ENCODE measurements at regions not wholly inside any gene's neighbourhood (a gene's known extent, or its start where the extent isn't known, plus 50 kb on each side); places are given as distances from the start of the nearest gene placed in this dataset.

DNA sequence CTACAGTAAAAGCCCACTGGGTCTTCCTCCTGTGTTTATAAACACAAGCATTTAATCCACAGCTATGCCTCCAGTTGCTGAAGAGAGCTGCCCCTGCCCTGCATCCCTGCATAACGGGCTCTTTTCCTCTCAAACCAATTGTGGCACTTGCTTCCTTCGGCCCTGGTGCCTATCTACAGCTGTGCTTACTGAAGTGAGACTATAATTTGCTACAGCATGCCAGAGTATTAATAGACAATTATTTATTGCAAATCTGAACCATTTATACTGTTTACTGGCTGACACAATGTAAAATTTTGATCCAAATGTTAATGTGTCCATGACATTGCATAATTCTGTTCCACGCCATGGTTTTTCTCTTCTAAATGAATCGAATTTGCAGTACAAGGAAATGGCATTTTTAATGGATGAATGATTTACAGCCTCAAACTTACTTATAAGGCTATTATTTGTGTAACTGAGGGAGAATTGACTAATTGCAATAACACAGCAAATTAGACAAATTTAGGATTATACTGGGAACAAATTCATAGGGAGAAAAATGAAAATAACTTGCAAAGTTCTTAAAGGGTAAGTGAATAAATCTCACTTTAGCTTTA, 457.0 kb upstream of the HNRNPA3 start:
- DNase-seq (ENCODE audit: low spot score) (no peak), FAIRE-seq (no peak), ATAC-seq (no peak)
- Histone ChIP-seq H2AFZ (ENCODE audit: low read length) (no peak overlapping the region), H3K27me3 (ENCODE audit: control insufficient read depth in 1 of 2, insufficient read depth in 2 of 2, low read length in 2 of 2) (no peaks in the 10 kb centered on the region; a peak in 1 of 5 replicates), H3K27ac (ENCODE audit: extremely low read length, insufficient read depth, low read length) (no peak overlapping the region), H3K4me1 (ENCODE audit: insufficient read depth, low read length) (no peaks in the 10 kb centered on the region), H4K20me1 (ENCODE audit: insufficient read depth, low read length) (no peaks in the 10 kb centered on the region), H3K9me3 (ENCODE audit: low read length) (no peaks in the 10 kb centered on the region), H3K79me2 (ENCODE audit: insufficient read depth, low read length) (no peaks in the 10 kb centered on the region), H3K36me3 (replicated peaks in 1 of 2; ENCODE audit: control insufficient read depth in 1 of 2, insufficient read depth in 2 of 2, low read length in 2 of 2) (no peaks in the 10 kb centered on the region), H3K9ac (ENCODE audit: insufficient read depth, low read depth, low read length) (no peak overlapping the region), H3K4me2 (ENCODE audit: low read depth, low read length) (no peak overlapping the region), H3K4me3 (replicated peaks in 1 of 3; ENCODE audit: insufficient read depth in 1 of 3, low read depth in 2 of 3, low read length in 3 of 3) (no peak overlapping the region)
- no TSS peak for BruUV-seq (replicated peaks)
- POLR2A ChIA-PET, result no interaction called here
- CTCF ChIA-PET (ENCODE audit: low intra/inter-chr PET ratio, low total read pairs), result no interaction called here
- in situ Hi-C loops (cut with HindIII; ENCODE audit: extremely low pct_ligation_motif_present, low pct_unique_long_range_greater_than_20kb) (no loop called here), intact Hi-C loops (cut with micrococcal nuclease; ENCODE audit: unreplicated experiment) (no loop called here)
- TF ChIP-seq KMT2A (CRISPR knock-in tag; IDR thresholded peaks at IDR 0.05) (no peak), RXRA (CRISPR knock-in tag; IDR thresholded peaks at IDR 0.05) (no peak), ASH2L (IDR thresholded peaks at IDR 0.05; ENCODE audit: insufficient read length, low read depth, low read length) (no peak), SMARCC2 (IDR thresholded peaks at IDR 0.05) (no peak), ZNF766 (CRISPR knock-in tag; IDR thresholded peaks at IDR 0.05; ENCODE audit: borderline replicate concordance) (no peak), ZNF24 (IDR thresholded peaks at IDR 0.05) (no peak), TEAD3 (CRISPR knock-in tag; optimal IDR thresholded peaks at IDR 0.05; ENCODE audit: borderline replicate concordance) (no peak), RARA (CRISPR knock-in tag; IDR thresholded peaks at IDR 0.05) (no peak), ZMYM3 (CRISPR knock-in tag; IDR thresholded peaks at IDR 0.05) (no peak)
- 19% methylated on average over 4 of the region's 4 CpGs for WGBS (ENCODE audit: low lambda C conversion rate)

DNA sequence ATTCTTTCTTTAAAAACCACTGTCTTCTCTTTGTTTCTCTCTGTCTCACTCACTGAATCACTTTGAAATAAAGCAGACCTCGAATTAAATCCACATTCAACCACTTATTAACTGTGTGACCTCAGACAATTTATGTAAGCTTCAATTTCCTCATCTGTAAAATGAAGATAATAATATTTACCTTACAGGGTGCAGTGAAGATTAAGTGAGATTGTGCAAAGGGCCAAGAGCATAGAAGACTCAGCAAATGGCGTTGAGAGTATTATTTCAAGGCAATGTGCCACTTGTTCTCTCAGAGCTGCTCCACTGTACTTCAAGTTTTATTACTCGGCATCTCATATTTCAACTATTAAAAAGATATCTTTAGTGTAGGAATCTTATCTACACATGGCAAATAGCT, 454.2 kb upstream of the HNRNPA3 start:
- in situ Hi-C loops (cut with HindIII; ENCODE audit: extremely low pct_ligation_motif_present, low pct_unique_long_range_greater_than_20kb), result no loop called here
- no peak overlapping the region for H3K4me2 ChIP-seq (ENCODE audit: low read depth, low read length)
- H3K4me3 ChIP-seq (replicated peaks in 1 of 3; ENCODE audit: insufficient read depth in 1 of 3, low read depth in 2 of 3, low read length in 3 of 3), result no peak overlapping the region
- H3K27me3 ChIP-seq (ENCODE audit: control insufficient read depth in 1 of 2, insufficient read depth in 2 of 2, low read length in 2 of 2), result peaks cover 0 to 6% of the 10 kb centered on the region in 2 experiments; a peak in 3 of 5 replicates
- ChIA-PET POLR2A (no interaction called here), CTCF (ENCODE audit: low intra/inter-chr PET ratio, low total read pairs) (no interaction called here)
- no peak for DNase-seq (ENCODE audit: low spot score)
- no peak for ATAC-seq
- no TSS peak for BruUV-seq (replicated peaks)
- H4K20me1 ChIP-seq (ENCODE audit: insufficient read depth, low read length), result no peaks in the 10 kb centered on the region
- no peaks in the 10 kb centered on the region for H3K36me3 ChIP-seq (replicated peaks in 1 of 2; ENCODE audit: control insufficient read depth in 1 of 2, insufficient read depth in 2 of 2, low read length in 2 of 2)
- FAIRE-seq, result no peak
- intact Hi-C loops (cut with micrococcal nuclease; ENCODE audit: unreplicated experiment), result no loop called here
- H3K27ac ChIP-seq (ENCODE audit: extremely low read length, insufficient read depth, low read length), result no peak overlapping the region
- H3K4me1 ChIP-seq (ENCODE audit: insufficient read depth, low read length), result no peaks in the 10 kb centered on the region
- H3K9me3 ChIP-seq (ENCODE audit: low read length), result no peaks in the 10 kb centered on the region
- H2AFZ ChIP-seq (ENCODE audit: low read length), result no peak overlapping the region
- no peak overlapping the region for H3K9ac ChIP-seq (ENCODE audit: insufficient read depth, low read depth, low read length)
- H3K79me2 ChIP-seq (ENCODE audit: insufficient read depth, low read length), result no peaks in the 10 kb centered on the region
- 4% methylated on average over 3 of the region's 3 CpGs for WGBS (ENCODE audit: low lambda C conversion rate)
- TF ChIP-seq, protein P1, sequence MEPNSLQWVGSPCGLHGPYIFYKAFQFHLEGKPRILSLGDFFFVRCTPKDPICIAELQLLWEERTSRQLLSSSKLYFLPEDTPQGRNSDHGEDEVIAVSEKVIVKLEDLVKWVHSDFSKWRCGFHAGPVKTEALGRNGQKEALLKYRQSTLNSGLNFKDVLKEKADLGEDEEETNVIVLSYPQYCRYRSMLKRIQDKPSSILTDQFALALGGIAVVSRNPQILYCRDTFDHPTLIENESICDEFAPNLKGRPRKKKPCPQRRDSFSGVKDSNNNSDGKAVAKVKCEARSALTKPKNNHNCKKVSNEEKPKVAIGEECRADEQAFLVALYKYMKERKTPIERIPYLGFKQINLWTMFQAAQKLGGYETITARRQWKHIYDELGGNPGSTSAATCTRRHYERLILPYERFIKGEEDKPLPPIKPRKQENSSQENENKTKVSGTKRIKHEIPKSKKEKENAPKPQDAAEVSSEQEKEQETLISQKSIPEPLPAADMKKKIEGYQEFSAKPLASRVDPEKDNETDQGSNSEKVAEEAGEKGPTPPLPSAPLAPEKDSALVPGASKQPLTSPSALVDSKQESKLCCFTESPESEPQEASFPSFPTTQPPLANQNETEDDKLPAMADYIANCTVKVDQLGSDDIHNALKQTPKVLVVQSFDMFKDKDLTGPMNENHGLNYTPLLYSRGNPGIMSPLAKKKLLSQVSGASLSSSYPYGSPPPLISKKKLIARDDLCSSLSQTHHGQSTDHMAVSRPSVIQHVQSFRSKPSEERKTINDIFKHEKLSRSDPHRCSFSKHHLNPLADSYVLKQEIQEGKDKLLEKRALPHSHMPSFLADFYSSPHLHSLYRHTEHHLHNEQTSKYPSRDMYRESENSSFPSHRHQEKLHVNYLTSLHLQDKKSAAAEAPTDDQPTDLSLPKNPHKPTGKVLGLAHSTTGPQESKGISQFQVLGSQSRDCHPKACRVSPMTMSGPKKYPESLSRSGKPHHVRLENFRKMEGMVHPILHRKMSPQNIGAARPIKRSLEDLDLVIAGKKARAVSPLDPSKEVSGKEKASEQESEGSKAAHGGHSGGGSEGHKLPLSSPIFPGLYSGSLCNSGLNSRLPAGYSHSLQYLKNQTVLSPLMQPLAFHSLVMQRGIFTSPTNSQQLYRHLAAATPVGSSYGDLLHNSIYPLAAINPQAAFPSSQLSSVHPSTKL (CRISPR knock-in tag; IDR thresholded peaks at IDR 0.05), result no peak
- TF ChIP-seq, protein P2, sequence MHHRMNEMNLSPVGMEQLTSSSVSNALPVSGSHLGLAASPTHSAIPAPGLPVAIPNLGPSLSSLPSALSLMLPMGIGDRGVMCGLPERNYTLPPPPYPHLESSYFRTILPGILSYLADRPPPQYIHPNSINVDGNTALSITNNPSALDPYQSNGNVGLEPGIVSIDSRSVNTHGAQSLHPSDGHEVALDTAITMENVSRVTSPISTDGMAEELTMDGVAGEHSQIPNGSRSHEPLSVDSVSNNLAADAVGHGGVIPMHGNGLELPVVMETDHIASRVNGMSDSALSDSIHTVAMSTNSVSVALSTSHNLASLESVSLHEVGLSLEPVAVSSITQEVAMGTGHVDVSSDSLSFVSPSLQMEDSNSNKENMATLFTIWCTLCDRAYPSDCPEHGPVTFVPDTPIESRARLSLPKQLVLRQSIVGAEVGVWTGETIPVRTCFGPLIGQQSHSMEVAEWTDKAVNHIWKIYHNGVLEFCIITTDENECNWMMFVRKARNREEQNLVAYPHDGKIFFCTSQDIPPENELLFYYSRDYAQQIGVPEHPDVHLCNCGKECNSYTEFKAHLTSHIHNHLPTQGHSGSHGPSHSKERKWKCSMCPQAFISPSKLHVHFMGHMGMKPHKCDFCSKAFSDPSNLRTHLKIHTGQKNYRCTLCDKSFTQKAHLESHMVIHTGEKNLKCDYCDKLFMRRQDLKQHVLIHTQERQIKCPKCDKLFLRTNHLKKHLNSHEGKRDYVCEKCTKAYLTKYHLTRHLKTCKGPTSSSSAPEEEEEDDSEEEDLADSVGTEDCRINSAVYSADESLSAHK (CRISPR knock-in tag; IDR thresholded peaks at IDR 0.05; ENCODE audit: borderline replicate concordance), result no peak

Measured in HepG2 (cell line).